ENCODE measurements at regions not wholly inside any gene's neighbourhood (a gene's known extent, or its start where the extent isn't known, plus 50 kb on each side); places are given as distances from the start of the nearest gene placed in this dataset.

- DNase-seq (ENCODE audit: low spot score in 2 of 2, unreplicated experiment in 2 of 2), result no peak
- H3K4me3 Mint-ChIP-seq, result no peak overlapping the region
- no peaks in the 10 kb centered on the region for H3K36me3 Mint-ChIP-seq
- H3K27ac Mint-ChIP-seq, result no peak overlapping the region
- no peaks in the 10 kb centered on the region for H3K27me3 Mint-ChIP-seq (ENCODE audit: low read depth)
- H3K4me1 Mint-ChIP-seq, result peaks cover 5% of the 10 kb centered on the region
- TF ChIP-seq, protein P1, sequence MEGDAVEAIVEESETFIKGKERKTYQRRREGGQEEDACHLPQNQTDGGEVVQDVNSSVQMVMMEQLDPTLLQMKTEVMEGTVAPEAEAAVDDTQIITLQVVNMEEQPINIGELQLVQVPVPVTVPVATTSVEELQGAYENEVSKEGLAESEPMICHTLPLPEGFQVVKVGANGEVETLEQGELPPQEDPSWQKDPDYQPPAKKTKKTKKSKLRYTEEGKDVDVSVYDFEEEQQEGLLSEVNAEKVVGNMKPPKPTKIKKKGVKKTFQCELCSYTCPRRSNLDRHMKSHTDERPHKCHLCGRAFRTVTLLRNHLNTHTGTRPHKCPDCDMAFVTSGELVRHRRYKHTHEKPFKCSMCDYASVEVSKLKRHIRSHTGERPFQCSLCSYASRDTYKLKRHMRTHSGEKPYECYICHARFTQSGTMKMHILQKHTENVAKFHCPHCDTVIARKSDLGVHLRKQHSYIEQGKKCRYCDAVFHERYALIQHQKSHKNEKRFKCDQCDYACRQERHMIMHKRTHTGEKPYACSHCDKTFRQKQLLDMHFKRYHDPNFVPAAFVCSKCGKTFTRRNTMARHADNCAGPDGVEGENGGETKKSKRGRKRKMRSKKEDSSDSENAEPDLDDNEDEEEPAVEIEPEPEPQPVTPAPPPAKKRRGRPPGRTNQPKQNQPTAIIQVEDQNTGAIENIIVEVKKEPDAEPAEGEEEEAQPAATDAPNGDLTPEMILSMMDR (IDR thresholded peaks at IDR 0.05; ENCODE audit: unreplicated experiment), result no peak
- peaks cover 7% of the 10 kb centered on the region for H3K9me3 Mint-ChIP-seq
Measured at GRCh38 chr18:42437646-42438045, 482.6 kb downstream of the PIK3C3 start.

DNA sequence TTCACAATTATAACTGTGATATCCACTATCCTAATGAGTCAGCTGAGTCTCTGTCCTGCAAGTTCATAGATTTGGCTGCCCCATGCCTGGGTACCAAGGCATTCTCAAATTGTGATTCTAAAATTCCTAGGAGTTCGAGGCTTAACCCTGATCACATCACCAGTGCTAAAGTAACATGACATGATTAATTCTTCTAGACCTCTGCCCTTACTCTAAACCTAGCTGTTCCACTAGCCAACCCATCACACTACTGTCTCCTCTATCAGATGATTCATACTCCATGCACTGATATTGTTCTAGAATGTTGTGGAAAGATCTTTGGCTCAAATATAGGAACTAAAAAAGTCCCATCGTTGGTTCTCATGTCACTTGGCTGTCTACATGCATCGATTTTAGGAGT, 487.6 kb downstream of the PIK3C3 start:
- DNase-seq (ENCODE audit: low spot score in 2 of 2, unreplicated experiment in 2 of 2), result no peak
- peaks cover 19% of the 10 kb centered on the region for H3K9me3 Mint-ChIP-seq
- H3K4me1 Mint-ChIP-seq, result peaks cover 5% of the 10 kb centered on the region
- H3K27me3 Mint-ChIP-seq (ENCODE audit: low read depth), result no peaks in the 10 kb centered on the region
- peaks cover 5% of the 10 kb centered on the region for H3K36me3 Mint-ChIP-seq
- no peak overlapping the region for H3K27ac Mint-ChIP-seq
- no peak overlapping the region for H3K4me3 Mint-ChIP-seq
- TF ChIP-seq, protein P1 (IDR thresholded peaks at IDR 0.05; ENCODE audit: unreplicated experiment), result no peak

GRCh38 chr18:42444349-42444748, 489.3 kb downstream of the PIK3C3 start:
- no peak for DNase-seq (ENCODE audit: low spot score in 2 of 2, unreplicated experiment in 2 of 2)
- Mint-ChIP-seq H3K9me3 (peaks cover 28% of the 10 kb centered on the region), H3K27me3 (ENCODE audit: low read depth) (no peaks in the 10 kb centered on the region), H3K36me3 (peaks cover 12% of the 10 kb centered on the region), H3K4me1 (peaks cover 5% of the 10 kb centered on the region), H3K27ac (no peak overlapping the region), H3K4me3 (no peak overlapping the region)
- TF ChIP-seq, protein P1 (IDR thresholded peaks at IDR 0.05; ENCODE audit: unreplicated experiment), result no peak

DNA sequence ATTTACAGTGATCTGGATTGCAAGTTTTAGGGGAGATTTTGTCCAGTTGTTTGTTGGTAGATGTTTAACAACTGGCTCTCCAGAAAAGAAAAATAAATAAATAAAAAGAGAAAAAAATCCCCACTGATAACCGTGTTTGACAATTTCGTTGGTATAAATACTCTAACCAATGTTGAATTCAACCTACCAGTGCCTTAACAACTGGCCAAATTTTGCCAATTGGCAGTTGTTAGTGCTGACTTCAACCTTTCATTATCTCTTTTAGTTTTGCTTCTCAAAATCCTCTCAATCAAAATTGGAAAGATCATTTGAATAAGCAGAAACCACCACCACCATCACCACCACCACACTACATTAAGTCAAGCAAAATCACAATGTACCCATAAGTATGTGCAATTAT, 490.3 kb downstream of the PIK3C3 start:
- TF ChIP-seq, protein P1 (IDR thresholded peaks at IDR 0.05; ENCODE audit: unreplicated experiment), result no peak
- H3K4me3 Mint-ChIP-seq, result no peak overlapping the region
- H3K27ac Mint-ChIP-seq, result no peak overlapping the region
- DNase-seq (ENCODE audit: low spot score in 2 of 2, unreplicated experiment in 2 of 2), result no peak
- H3K36me3 Mint-ChIP-seq, result peaks cover 12% of the 10 kb centered on the region
- peaks cover 26% of the 10 kb centered on the region for H3K9me3 Mint-ChIP-seq
- peaks cover 5% of the 10 kb centered on the region for H3K4me1 Mint-ChIP-seq
- H3K27me3 Mint-ChIP-seq (ENCODE audit: low read depth), result no peaks in the 10 kb centered on the region

- H3K4me1 Mint-ChIP-seq, result peaks cover 5% of the 10 kb centered on the region
- TF ChIP-seq, protein P1 (IDR thresholded peaks at IDR 0.05; ENCODE audit: unreplicated experiment), result no peak
- H3K4me3 Mint-ChIP-seq, result no peak overlapping the region
- H3K27me3 Mint-ChIP-seq (ENCODE audit: low read depth), result no peaks in the 10 kb centered on the region
- DNase-seq (ENCODE audit: low spot score in 2 of 2, unreplicated experiment in 2 of 2), result no peak
- H3K36me3 Mint-ChIP-seq, result peaks cover 12% of the 10 kb centered on the region
- no peak overlapping the region for H3K27ac Mint-ChIP-seq
- H3K9me3 Mint-ChIP-seq, result peaks cover 25% of the 10 kb centered on the region
Measured at GRCh38 chr18:42446195-42446594, 491.2 kb downstream of the PIK3C3 start.

DNA sequence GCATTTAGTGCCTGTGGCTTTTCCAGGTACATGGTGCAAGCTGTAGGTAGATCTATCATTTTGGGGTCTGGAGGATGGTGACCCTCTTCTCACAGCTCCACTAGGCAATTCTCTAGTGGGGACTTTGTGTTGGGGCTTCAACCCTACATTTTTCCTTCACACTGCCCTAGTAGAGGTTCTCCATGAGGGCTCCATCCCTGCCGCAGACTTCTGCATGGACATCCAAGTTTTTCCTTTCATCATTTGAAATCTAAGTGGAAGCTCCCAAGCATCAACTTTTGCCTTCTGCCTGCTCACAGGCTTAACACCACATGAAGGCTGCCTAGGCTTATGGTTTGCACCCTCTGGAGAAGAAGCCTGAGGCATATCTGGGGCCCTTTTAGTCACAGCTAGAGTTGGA, 492.7 kb downstream of the PIK3C3 start:
- H3K27ac Mint-ChIP-seq, result no peak overlapping the region
- H3K9me3 Mint-ChIP-seq, result peaks cover 33% of the 10 kb centered on the region
- H3K36me3 Mint-ChIP-seq, result peaks cover 12% of the 10 kb centered on the region
- no peak for DNase-seq (ENCODE audit: low spot score in 2 of 2, unreplicated experiment in 2 of 2)
- H3K27me3 Mint-ChIP-seq (ENCODE audit: low read depth), result no peaks in the 10 kb centered on the region
- H3K4me1 Mint-ChIP-seq, result peaks cover 5% of the 10 kb centered on the region
- TF ChIP-seq, protein P1 (IDR thresholded peaks at IDR 0.05; ENCODE audit: unreplicated experiment), result no peak
- H3K4me3 Mint-ChIP-seq, result no peak overlapping the region
